Neural progenitor cell (in vitro differentiated cells): ENCODE measurements at regions not wholly inside any gene's neighbourhood (a gene's known extent, or its start where the extent isn't known, plus 50 kb on each side); places are given as distances from the start of the nearest gene placed in this dataset.

ENCODE experiments used
- EZH2 ChIP-seq: fragments of 200-600 bp; sonication (generic); IDR thresholded peaks from 2 replicates; pipeline ENCODE4 v1.6.1; 2017; ENCODE audit warnings: antibody characterized with exemption, mild to moderate bottlenecking, moderate library complexity
- TF ChIP-seq, protein P1 (sequence below): fragments of 200-600 bp; sonication (generic); IDR thresholded peaks from 2 replicates; pipeline ENCODE4 v1.5.1; 2017; ENCODE audit warnings: antibody characterized with exemption, mild to moderate bottlenecking

DNA sequence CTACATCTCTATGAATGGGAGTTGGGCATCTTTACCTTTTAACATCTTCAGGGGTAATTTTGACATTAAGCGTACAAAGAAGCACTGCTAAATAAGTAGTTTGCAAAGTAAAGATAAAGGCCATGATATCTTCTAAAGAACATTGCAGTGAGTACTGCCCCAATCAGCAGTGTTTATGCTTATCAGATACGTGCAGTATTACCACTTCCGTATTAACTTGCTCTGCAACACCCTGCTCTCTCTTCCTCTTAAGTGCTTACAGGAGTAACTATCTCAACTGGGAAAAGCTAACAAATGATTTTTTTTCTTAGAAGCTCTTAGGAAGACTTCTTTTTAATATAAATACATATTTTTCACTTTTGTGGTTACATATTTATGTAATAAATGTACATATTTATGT lies 793.7 kb upstream of the SLC10A2 start:
- TF ChIP-seq EZH2, result no peak
- TF ChIP-seq, protein P1, sequence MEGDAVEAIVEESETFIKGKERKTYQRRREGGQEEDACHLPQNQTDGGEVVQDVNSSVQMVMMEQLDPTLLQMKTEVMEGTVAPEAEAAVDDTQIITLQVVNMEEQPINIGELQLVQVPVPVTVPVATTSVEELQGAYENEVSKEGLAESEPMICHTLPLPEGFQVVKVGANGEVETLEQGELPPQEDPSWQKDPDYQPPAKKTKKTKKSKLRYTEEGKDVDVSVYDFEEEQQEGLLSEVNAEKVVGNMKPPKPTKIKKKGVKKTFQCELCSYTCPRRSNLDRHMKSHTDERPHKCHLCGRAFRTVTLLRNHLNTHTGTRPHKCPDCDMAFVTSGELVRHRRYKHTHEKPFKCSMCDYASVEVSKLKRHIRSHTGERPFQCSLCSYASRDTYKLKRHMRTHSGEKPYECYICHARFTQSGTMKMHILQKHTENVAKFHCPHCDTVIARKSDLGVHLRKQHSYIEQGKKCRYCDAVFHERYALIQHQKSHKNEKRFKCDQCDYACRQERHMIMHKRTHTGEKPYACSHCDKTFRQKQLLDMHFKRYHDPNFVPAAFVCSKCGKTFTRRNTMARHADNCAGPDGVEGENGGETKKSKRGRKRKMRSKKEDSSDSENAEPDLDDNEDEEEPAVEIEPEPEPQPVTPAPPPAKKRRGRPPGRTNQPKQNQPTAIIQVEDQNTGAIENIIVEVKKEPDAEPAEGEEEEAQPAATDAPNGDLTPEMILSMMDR, result no peak
